ENCODE measurements at regions not wholly inside any gene's neighbourhood (a gene's known extent, or its start where the extent isn't known, plus 50 kb on each side); places are given as distances from the start of the nearest gene placed in this dataset.
"Not testable (repeated sequence)": the region's sequence is repeated elsewhere in the genome, so short reads cannot be mapped to it uniquely, and the experiment has no call there.

- no peak for DNase-seq (ENCODE audit: low spot score, unreplicated experiment)
- H3K27me3 Mint-ChIP-seq = peaks cover 15% of the 10 kb centered on the region
- no peaks in the 10 kb centered on the region for H3K9me3 Mint-ChIP-seq (ENCODE audit: low read depth)
- H3K4me1 Mint-ChIP-seq (ENCODE audit: low read depth) = peaks cover 36% of the 10 kb centered on the region
- TF ChIP-seq CTCF (IDR thresholded peaks at IDR 0.05; ENCODE audit: unreplicated experiment) = no peak
- H3K4me3 Mint-ChIP-seq (ENCODE audit: low read depth) = no peak overlapping the region
- no peak overlapping the region for H3K27ac Mint-ChIP-seq
- no peaks in the 10 kb centered on the region for H3K36me3 Mint-ChIP-seq (ENCODE audit: insufficient read depth)
These were observed 81.0 kb upstream of the HTR4 start for GRCh38 chr5:148735301-148735835.

DNA sequence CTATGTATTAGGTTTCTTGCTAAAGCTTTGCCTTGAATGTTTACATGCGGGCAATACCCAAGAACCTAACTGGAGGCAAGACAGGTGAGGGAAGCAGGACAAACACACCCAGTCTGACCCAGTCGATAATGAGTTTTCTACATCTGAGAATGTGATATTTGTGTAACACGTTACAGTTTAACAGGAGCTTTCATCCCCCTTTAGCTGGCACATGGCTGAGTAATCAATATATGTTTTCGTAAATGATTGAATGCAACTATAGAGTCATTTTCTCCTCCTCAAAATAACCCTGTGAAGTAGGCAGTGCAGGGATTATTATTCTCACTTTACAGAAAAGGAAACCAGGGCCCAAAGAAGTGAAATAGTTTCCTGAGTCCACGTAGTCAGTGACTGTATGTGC lies 84.7 kb upstream of the HTR4 start:
- Mint-ChIP-seq H3K4me3 (ENCODE audit: low read depth) (peak overlapping the region; percentile 23), H3K4me1 (ENCODE audit: low read depth) (peaks cover 47% of the 10 kb centered on the region), H3K36me3 (ENCODE audit: insufficient read depth) (no peaks in the 10 kb centered on the region), H3K27me3 (peaks cover 20% of the 10 kb centered on the region), H3K27ac (peak overlapping the region; percentile 94), H3K9me3 (ENCODE audit: low read depth) (no peaks in the 10 kb centered on the region)
- no peak for DNase-seq (ENCODE audit: low spot score, unreplicated experiment)
- TF ChIP-seq CTCF (IDR thresholded peaks at IDR 0.05; ENCODE audit: unreplicated experiment) = no peak

GRCh38 chr5:148739524-148739923 lies 85.2 kb upstream of the HTR4 start:
- no peak for TF ChIP-seq CTCF (IDR thresholded peaks at IDR 0.05; ENCODE audit: unreplicated experiment)
- Mint-ChIP-seq H3K4me3 (ENCODE audit: low read depth) (no peak overlapping the region), H3K27ac (peak overlapping the region; percentile 94), H3K27me3 (peaks cover 20% of the 10 kb centered on the region), H3K4me1 (ENCODE audit: low read depth) (peaks cover 47% of the 10 kb centered on the region), H3K36me3 (ENCODE audit: insufficient read depth) (no peaks in the 10 kb centered on the region), H3K9me3 (ENCODE audit: low read depth) (no peaks in the 10 kb centered on the region)
- no peak for DNase-seq (ENCODE audit: low spot score, unreplicated experiment)

- no peak for DNase-seq (ENCODE audit: low spot score, unreplicated experiment)
- H3K4me3 Mint-ChIP-seq (ENCODE audit: low read depth) = no peak overlapping the region
- H3K27me3 Mint-ChIP-seq = peaks cover 20% of the 10 kb centered on the region
- H3K4me1 Mint-ChIP-seq (ENCODE audit: low read depth) = peaks cover 47% of the 10 kb centered on the region
- H3K27ac Mint-ChIP-seq = peak overlapping the region; percentile 94
- H3K36me3 Mint-ChIP-seq (ENCODE audit: insufficient read depth) = no peaks in the 10 kb centered on the region
- TF ChIP-seq CTCF (IDR thresholded peaks at IDR 0.05; ENCODE audit: unreplicated experiment) = no peak
- no peaks in the 10 kb centered on the region for H3K9me3 Mint-ChIP-seq (ENCODE audit: low read depth)
These were observed 85.9 kb upstream of the HTR4 start for GRCh38 chr5:148740079-148740858.

GRCh38 chr5:148740966-148741742 lies 85.3 kb upstream of the ADRB2 start:
- no peak for DNase-seq (ENCODE audit: low spot score, unreplicated experiment)
- Mint-ChIP-seq H3K4me1 (ENCODE audit: low read depth) (peaks cover 47% of the 10 kb centered on the region), H3K4me3 (ENCODE audit: low read depth) (no peak overlapping the region), H3K36me3 (ENCODE audit: insufficient read depth) (no peaks in the 10 kb centered on the region), H3K27ac (peak overlapping the region; percentile 11), H3K9me3 (ENCODE audit: low read depth) (no peaks in the 10 kb centered on the region), H3K27me3 (peaks cover 18% of the 10 kb centered on the region)
- TF ChIP-seq CTCF (IDR thresholded peaks at IDR 0.05; ENCODE audit: unreplicated experiment) = peak; percentile 80

GRCh38 chr5:148741766-148742165 lies 84.6 kb upstream of the ADRB2 start:
- not testable (repeated sequence) for DNase-seq (ENCODE audit: low spot score, unreplicated experiment); H3K4me3 Mint-ChIP-seq (ENCODE audit: low read depth); H3K9me3 Mint-ChIP-seq (ENCODE audit: low read depth); H3K27ac Mint-ChIP-seq; H3K36me3 Mint-ChIP-seq (ENCODE audit: insufficient read depth)
- peaks cover 16% of the 10 kb centered on the region for H3K27me3 Mint-ChIP-seq
- H3K4me1 Mint-ChIP-seq (ENCODE audit: low read depth) = peaks cover 45% of the 10 kb centered on the region

- not testable (repeated sequence) for H3K27me3 Mint-ChIP-seq; H3K36me3 Mint-ChIP-seq (ENCODE audit: insufficient read depth); H3K4me3 Mint-ChIP-seq (ENCODE audit: low read depth); DNase-seq (ENCODE audit: low spot score, unreplicated experiment); H3K9me3 Mint-ChIP-seq (ENCODE audit: low read depth); H3K27ac Mint-ChIP-seq
- H3K4me1 Mint-ChIP-seq (ENCODE audit: low read depth) = peaks cover 22% of the 10 kb centered on the region
These were observed 82.0 kb upstream of the ADRB2 start for GRCh38 chr5:148744380-148744779.
